CD14-positive monocyte (primary cell): ENCODE measurements at regions not wholly inside any gene's neighbourhood (a gene's known extent, or its start where the extent isn't known, plus 50 kb on each side); places are given as distances from the start of the nearest gene placed in this dataset.

Source experiments
- DNase-seq, 3 donors: peaks; one replicate each; pipeline ENCODE4 v3.0.0-alpha.2; 2011 to 2022
- H2AFZ ChIP-seq: 2 replicates; pipeline ENCODE4 v1.6.0; 2012; ENCODE audit warnings: mild to moderate bottlenecking, low read depth, low read length, inconsistent platforms; ENCODE audit not compliant: insufficient read depth, poor library complexity, severe bottlenecking
- H3K27ac ChIP-seq, 2 donors: 1 replicate in 1 of 2; 2 replicates in 1 of 2; pipeline ENCODE4 v1.5.1; 2012 to 2013; ENCODE audit warnings: low read length in 2 of 2, control low read depth in 1 of 2, inconsistent platforms in 1 of 2, low read depth in 1 of 2, mild to moderate bottlenecking in 1 of 2
- H3K27me3 ChIP-seq, 2 donors: one replicate each; pipeline versions ENCODE4 v1.6.0 to v1.6.1; 2011 to 2013; ENCODE audit warnings: low read length in 2 of 2; ENCODE audit not compliant: control insufficient read depth in 2 of 2, insufficient read depth in 2 of 2
- H3K36me3 ChIP-seq, 2 donors: replicated peaks in 1 of 2; 1 replicate in 1 of 2; 2 replicates in 1 of 2; pipeline versions ENCODE4 v1.5.1 to v1.6.1; 2012 to 2013; ENCODE audit warnings: low read length in 2 of 2, control low read depth in 1 of 2, inconsistent platforms in 1 of 2, mild to moderate bottlenecking in 1 of 2; ENCODE audit not compliant: insufficient read depth in 2 of 2, control insufficient read depth in 1 of 2
- H3K4me1 ChIP-seq, 2 donors: 1 replicate in 1 of 2; 2 replicates in 1 of 2; pipeline versions ENCODE4 v1.5.1 to v1.6.1; 2012 to 2013; ENCODE audit warnings: low read length in 2 of 2, control low read depth in 1 of 2, inconsistent platforms in 1 of 2, mild to moderate bottlenecking in 1 of 2, moderate library complexity in 1 of 2; ENCODE audit not compliant: insufficient read depth in 2 of 2, control insufficient read depth in 1 of 2
- H3K4me2 ChIP-seq: replicated peaks from 2 replicates; pipeline ENCODE3; 2012; ENCODE audit warnings: low read length, moderate library complexity, mild to moderate bottlenecking; ENCODE audit not compliant: poor library complexity, severe bottlenecking; ENCODE audit errors: extremely low read depth
- H3K4me3 ChIP-seq, 3 experiments: fragments of 200-600 bp in 1 of 3; sonication (generic) in 1 of 3; replicated peaks in 1 of 3; 1 replicate in 2 of 3; 2 replicates in 1 of 3; pipeline ENCODE4 v1.5.1; 2011 to 2013; ENCODE audit warnings: low read length in 3 of 3, mild to moderate bottlenecking in 3 of 3, control low read depth in 2 of 3, low read depth in 2 of 3, inconsistent platforms in 1 of 3, moderate library complexity in 1 of 3
- H3K79me2 ChIP-seq: 2 replicates; pipeline ENCODE4 v1.6.0; 2012; ENCODE audit warnings: mild to moderate bottlenecking, control low read depth, inconsistent platforms, low read length, moderate library complexity; ENCODE audit not compliant: insufficient read depth
- H3K9ac ChIP-seq: 2 replicates; pipeline ENCODE4 v1.6.0; 2017; ENCODE audit warnings: low read length, mild to moderate bottlenecking; ENCODE audit not compliant: insufficient read depth, poor library complexity, severe bottlenecking
- H3K9me3 ChIP-seq, 2 donors: replicated peaks in 1 of 2; 1 replicate in 1 of 2; 2 replicates in 1 of 2; pipeline versions ENCODE4 v1.5.1 to v1.6.1; 2012 to 2013; ENCODE audit warnings: low read length in 2 of 2, control low read depth in 1 of 2; ENCODE audit not compliant: control insufficient read depth in 1 of 2, insufficient read depth in 1 of 2
- H4K20me1 ChIP-seq: 2 replicates; pipeline ENCODE4 v1.6.0; 2012; ENCODE audit warnings: mild to moderate bottlenecking, low read length, control low read depth, moderate library complexity; ENCODE audit not compliant: insufficient read depth
- H3K27ac Mint-ChIP-seq, 7 donors: one replicate each; pipeline ENCODE4 v1.8.0; 2020; ENCODE audit warnings: mild to moderate bottlenecking in 7 of 7, mixed read lengths in 7 of 7, moderate library complexity in 6 of 7, inconsistent platforms in 2 of 7
- H3K27me3 Mint-ChIP-seq, 3 donors: one replicate each; pipeline ENCODE4 v1.8.0; 2021 to 2022; ENCODE audit warnings: low read depth in 3 of 3, mild to moderate bottlenecking in 3 of 3, mixed read lengths in 3 of 3, moderate library complexity in 3 of 3, inconsistent platforms in 1 of 3
- H3K36me3 Mint-ChIP-seq, 2 donors: one replicate each; pipeline ENCODE4 v1.8.0; 2020; ENCODE audit warnings: mixed read lengths in 2 of 2, inconsistent platforms in 1 of 2, mild to moderate bottlenecking in 1 of 2
- H3K4me1 Mint-ChIP-seq: one replicate; pipeline ENCODE4 v1.8.0; 2020; ENCODE audit warnings: mild to moderate bottlenecking, mixed read lengths
- H3K4me3 Mint-ChIP-seq, 2 donors: one replicate each; pipeline ENCODE4 v1.8.0; 2020; ENCODE audit warnings: mild to moderate bottlenecking in 2 of 2, mixed read lengths in 2 of 2, moderate library complexity in 1 of 2
- H3K9me3 Mint-ChIP-seq, 7 donors: one replicate each; pipeline ENCODE4 v1.8.0; 2020 to 2022; ENCODE audit warnings: mixed read lengths in 7 of 7, mild to moderate bottlenecking in 6 of 7, moderate library complexity in 6 of 7, inconsistent platforms in 2 of 7
- WGBS: methylation state at CpG from one replicate; pipeline ENCODE4 v1.1.5; 2013; ENCODE audit warnings: missing lambda C conversion rate; ENCODE audit not compliant: insufficient coverage; 5-methylcytosine and 5-hydroxymethylcytosine counted together
- intact Hi-C, 2 donors: fragments of 100-400 bp; cut with micrococcal nuclease; formaldehyde crosslinking; loops; one replicate each; pipeline versions ENCODE4 v1.15.0 to v1.15.1; 2023
- TF ChIP-seq, protein P1 (sequence below): fragments of 200-600 bp; IDR thresholded peaks from one replicate; pipeline ENCODE4 v1.8.0; 2022; ENCODE audit warnings: antibody characterized with exemption, mild to moderate bottlenecking

DNA sequence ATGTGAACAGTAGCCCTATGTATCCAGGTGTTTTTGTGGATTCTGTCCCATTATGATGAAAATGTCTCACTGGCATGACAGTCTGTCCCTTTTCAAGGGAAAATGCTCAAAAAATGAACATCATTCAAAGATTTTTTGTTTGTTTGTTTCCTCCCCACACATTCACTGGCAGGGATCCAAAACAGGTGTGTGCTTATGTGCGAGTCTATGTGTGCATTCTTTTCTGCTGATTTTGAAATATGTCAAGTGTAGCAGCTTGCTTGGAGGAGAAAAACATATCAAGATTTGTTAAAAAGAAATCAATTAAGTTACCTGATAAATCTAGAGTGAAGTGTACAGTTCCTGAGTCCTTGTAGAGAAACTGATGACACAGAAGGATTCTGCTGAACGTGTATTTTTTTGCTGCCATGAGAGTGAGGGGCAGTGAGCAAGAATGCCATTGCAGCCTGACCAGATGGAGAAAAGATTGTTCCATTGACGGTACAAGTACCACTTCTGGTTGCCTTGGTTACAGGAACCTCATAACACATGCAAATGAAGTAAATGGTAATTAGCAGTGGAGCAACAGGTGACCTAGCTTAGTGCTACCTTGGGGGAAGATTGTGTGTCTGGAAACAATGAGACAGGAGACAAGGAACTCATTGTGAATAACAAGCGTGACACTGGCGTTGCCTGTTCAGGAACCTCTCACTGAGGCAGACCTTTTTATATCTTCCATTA is 277.4 kb upstream of the PHYHIPL start:
- H3K4me1 ChIP-seq: no peaks in the 10 kb centered on the region
- no peaks in the 10 kb centered on the region for H4K20me1 ChIP-seq
- DNase-seq: no peak
- no peaks in the 10 kb centered on the region for H3K4me1 Mint-ChIP-seq
- H3K9me3 ChIP-seq: no peaks in the 10 kb centered on the region
- H3K27me3 Mint-ChIP-seq: peaks cover 0 to 3% (median 0%) of the 10 kb centered on the region in 3 donors
- H3K4me2 ChIP-seq: no peak overlapping the region
- no peak overlapping the region for H3K4me3 ChIP-seq
- H3K27me3 ChIP-seq: no peaks in the 10 kb centered on the region
- no peak overlapping the region for H3K4me3 Mint-ChIP-seq
- no peaks in the 10 kb centered on the region for H3K36me3 Mint-ChIP-seq
- H3K9me3 Mint-ChIP-seq: peaks cover 1 to 9% (median 2%) of the 10 kb centered on the region in 7 donors
- intact Hi-C loops: no loop called here
- 89% methylated on average over 1 of the region's 5 CpGs for WGBS
- no peaks in the 10 kb centered on the region for H3K36me3 ChIP-seq
- TF ChIP-seq, protein P1, sequence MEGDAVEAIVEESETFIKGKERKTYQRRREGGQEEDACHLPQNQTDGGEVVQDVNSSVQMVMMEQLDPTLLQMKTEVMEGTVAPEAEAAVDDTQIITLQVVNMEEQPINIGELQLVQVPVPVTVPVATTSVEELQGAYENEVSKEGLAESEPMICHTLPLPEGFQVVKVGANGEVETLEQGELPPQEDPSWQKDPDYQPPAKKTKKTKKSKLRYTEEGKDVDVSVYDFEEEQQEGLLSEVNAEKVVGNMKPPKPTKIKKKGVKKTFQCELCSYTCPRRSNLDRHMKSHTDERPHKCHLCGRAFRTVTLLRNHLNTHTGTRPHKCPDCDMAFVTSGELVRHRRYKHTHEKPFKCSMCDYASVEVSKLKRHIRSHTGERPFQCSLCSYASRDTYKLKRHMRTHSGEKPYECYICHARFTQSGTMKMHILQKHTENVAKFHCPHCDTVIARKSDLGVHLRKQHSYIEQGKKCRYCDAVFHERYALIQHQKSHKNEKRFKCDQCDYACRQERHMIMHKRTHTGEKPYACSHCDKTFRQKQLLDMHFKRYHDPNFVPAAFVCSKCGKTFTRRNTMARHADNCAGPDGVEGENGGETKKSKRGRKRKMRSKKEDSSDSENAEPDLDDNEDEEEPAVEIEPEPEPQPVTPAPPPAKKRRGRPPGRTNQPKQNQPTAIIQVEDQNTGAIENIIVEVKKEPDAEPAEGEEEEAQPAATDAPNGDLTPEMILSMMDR: no peak
- H3K27ac ChIP-seq: no peak overlapping the region
- H3K27ac Mint-ChIP-seq: no peak overlapping the region
- H3K9ac ChIP-seq: no peak overlapping the region
- H3K79me2 ChIP-seq: no peaks in the 10 kb centered on the region
- H2AFZ ChIP-seq: no peak overlapping the region

DNA sequence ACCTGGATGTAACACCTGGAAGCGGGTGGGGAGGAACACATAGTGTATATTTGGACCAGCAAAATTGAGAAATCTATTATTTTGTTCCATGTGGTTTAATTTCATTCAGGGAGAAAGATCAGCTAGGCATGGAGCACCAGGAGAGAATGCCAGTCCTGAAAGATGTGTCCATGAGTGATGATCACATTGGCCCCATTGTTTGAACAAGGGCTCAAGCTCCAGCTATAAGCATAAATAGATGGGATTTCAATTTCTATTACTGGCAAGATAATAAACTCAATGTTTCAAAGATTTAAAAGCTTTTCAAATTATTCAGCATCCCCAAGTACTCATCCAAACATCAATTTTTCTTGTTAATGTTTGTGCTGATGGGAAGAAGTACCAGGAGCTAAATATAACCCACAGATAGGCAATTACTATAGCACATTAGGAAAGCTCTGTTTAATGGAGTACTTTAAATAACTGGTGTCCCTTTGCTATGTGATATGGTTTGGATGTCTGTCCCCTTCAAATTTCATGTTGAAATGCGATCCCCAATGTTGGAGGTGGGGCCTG is 275.3 kb upstream of the PHYHIPL start:
- intact Hi-C loops: no loop called here
- no peak overlapping the region for H2AFZ ChIP-seq
- no peaks in the 10 kb centered on the region for H3K4me1 ChIP-seq
- Mint-ChIP-seq H3K36me3 (no peaks in the 10 kb centered on the region), H3K27ac (no peak overlapping the region), H3K4me1 (no peaks in the 10 kb centered on the region), H3K27me3 (peaks cover 0 to 2% (median under 1%) of the 10 kb centered on the region in 3 donors), H3K4me3 (no peak overlapping the region), H3K9me3 (peaks cover 2 to 20% (median 6%) of the 10 kb centered on the region in 7 donors)
- H3K36me3 ChIP-seq: no peaks in the 10 kb centered on the region
- no peaks in the 10 kb centered on the region for H4K20me1 ChIP-seq
- 100% methylated on average over 1 of the region's 2 CpGs for WGBS
- peaks cover 0 to 16% of the 10 kb centered on the region in 2 donors for H3K9me3 ChIP-seq
- H3K4me2 ChIP-seq: no peak overlapping the region
- DNase-seq: no peak
- H3K79me2 ChIP-seq: no peaks in the 10 kb centered on the region
- no peak overlapping the region for H3K4me3 ChIP-seq
- TF ChIP-seq, protein P1: no peak
- H3K27me3 ChIP-seq: no peaks in the 10 kb centered on the region
- H3K9ac ChIP-seq: no peak overlapping the region
- no peak overlapping the region for H3K27ac ChIP-seq
